ENCODE measurements at regions not wholly inside any gene's neighbourhood (a gene's known extent, or its start where the extent isn't known, plus 50 kb on each side); places are given as distances from the start of the nearest gene placed in this dataset.

DNA sequence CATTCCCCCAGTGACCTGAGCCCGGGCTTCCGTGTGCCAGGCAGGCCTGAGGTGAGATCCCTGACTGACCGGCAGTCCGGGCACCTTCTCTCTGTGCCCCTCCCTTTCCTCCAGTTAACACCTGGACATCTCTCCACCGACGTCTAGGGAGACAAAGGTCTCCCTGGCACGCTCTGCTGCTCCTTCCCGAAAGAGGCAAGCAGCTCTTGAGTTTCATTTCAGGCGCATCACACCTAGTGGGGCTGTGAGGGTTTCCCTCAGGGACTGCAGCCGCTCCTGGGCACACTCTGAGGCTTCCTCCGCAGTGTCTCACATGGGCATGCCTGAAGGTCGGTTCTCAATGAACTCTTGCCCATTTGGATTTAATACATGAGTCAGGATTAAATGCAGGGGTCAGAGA is 322.7 kb downstream of the CTTN start:
- Mint-ChIP-seq H3K4me1 (ENCODE audit: low read depth in 2 of 2) (no peaks in the 10 kb centered on the region), H3K9me3 (no peaks in the 10 kb centered on the region)

GRCh38 chr11:70725278-70725677 is 326.9 kb downstream of the CTTN start:
- Mint-ChIP-seq H3K4me3 (no peak overlapping the region), H3K27ac (no peak overlapping the region), H3K27me3 (peaks cover 0 to 19% of the 10 kb centered on the region in 2 donors), H3K9me3 (no peaks in the 10 kb centered on the region), H3K36me3 (no peaks in the 10 kb centered on the region), H3K4me1 (ENCODE audit: low read depth in 2 of 2) (no peaks in the 10 kb centered on the region)
- DNase-seq (ENCODE audit: low spot score) (no peak), ATAC-seq (no peak)

More for the DNA sequence above, 322.7 kb downstream of the CTTN start:
- H3K27me3 Mint-ChIP-seq: peaks cover 0 to 25% of the 10 kb centered on the region in 2 donors
- H3K36me3 Mint-ChIP-seq: no peaks in the 10 kb centered on the region
- H3K4me3 Mint-ChIP-seq: no peak overlapping the region
- no peak for DNase-seq (ENCODE audit: low spot score)
- no peak for ATAC-seq
- no peak overlapping the region for H3K27ac Mint-ChIP-seq

DNA sequence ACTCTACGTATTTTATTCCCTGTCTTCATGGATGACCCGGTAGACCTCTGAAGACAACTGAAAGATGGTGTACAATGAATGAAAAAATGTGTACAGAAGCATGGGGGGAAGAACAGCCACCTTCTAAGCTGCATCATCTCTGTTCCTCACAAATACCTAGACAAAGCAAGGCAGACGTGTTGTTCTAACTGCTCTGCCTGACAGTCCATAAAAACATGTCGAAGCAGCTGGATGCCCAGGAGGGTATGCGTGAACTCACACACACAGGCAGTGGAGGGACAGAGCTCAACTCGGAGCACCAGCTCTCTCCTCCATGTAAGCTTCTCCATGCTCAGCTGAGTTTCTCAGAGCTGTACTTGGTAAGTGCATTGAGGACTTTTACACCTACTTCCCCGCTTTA is 327.4 kb downstream of the CTTN start:
- H3K9me3 Mint-ChIP-seq: no peaks in the 10 kb centered on the region
- H3K27ac Mint-ChIP-seq: no peak overlapping the region
- H3K4me3 Mint-ChIP-seq: no peak overlapping the region
- no peaks in the 10 kb centered on the region for H3K4me1 Mint-ChIP-seq (ENCODE audit: low read depth in 2 of 2)
- DNase-seq (ENCODE audit: low spot score): no peak
- no peak for ATAC-seq
- H3K27me3 Mint-ChIP-seq: peaks cover 0 to 19% of the 10 kb centered on the region in 2 donors
- no peaks in the 10 kb centered on the region for H3K36me3 Mint-ChIP-seq

DNA sequence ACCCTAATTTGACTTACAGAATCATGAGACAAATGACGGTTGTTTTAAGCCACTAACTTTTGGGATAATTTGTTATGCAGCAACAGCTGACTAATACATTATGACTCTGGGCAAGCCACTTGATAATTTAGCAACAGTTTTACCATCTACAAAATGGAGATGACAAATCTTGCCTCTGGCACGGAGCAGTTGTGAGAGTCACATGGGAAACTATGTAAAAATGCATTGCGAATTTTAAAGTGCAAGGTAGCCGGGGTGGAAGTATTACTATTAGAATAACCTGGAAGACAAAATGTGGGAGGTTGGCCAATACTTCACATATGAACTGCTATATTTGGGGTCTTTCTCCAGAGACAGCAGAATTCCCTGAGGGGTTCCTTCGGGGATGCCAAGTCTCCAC is 328.7 kb downstream of the CTTN start:
- no peak overlapping the region for H3K27ac Mint-ChIP-seq
- no peaks in the 10 kb centered on the region for H3K4me1 Mint-ChIP-seq (ENCODE audit: low read depth in 2 of 2)
- no peaks in the 10 kb centered on the region for H3K36me3 Mint-ChIP-seq
- no peaks in the 10 kb centered on the region for H3K9me3 Mint-ChIP-seq
- peaks cover 0 to 15% of the 10 kb centered on the region in 2 donors for H3K27me3 Mint-ChIP-seq
- ATAC-seq (no peak), DNase-seq (ENCODE audit: low spot score) (no peak)
- no peak overlapping the region for H3K4me3 Mint-ChIP-seq

GRCh38 chr11:70727899-70728620 is 329.7 kb downstream of the CTTN start:
- Mint-ChIP-seq H3K4me3 (no peak overlapping the region), H3K27ac (no peak overlapping the region), H3K36me3 (no peaks in the 10 kb centered on the region), H3K4me1 (ENCODE audit: low read depth in 2 of 2) (no peaks in the 10 kb centered on the region), H3K27me3 (peaks cover 0 to 12% of the 10 kb centered on the region in 2 donors), H3K9me3 (no peaks in the 10 kb centered on the region)
- ATAC-seq: no peak
- DNase-seq (ENCODE audit: low spot score): no peak

GRCh38 chr11:70729949-70730348 is 331.6 kb downstream of the CTTN start:
- ATAC-seq: no peak
- no peak for DNase-seq (ENCODE audit: low spot score)
- Mint-ChIP-seq H3K36me3 (no peaks in the 10 kb centered on the region), H3K27ac (no peak overlapping the region), H3K4me1 (ENCODE audit: low read depth in 2 of 2) (no peaks in the 10 kb centered on the region), H3K9me3 (no peaks in the 10 kb centered on the region), H3K27me3 (peaks cover 0 to 3% of the 10 kb centered on the region in 2 donors), H3K4me3 (no peak overlapping the region)

GRCh38 chr11:70730411-70730810 is 332.1 kb downstream of the CTTN start:
- Mint-ChIP-seq H3K36me3 (no peaks in the 10 kb centered on the region), H3K27ac (no peak overlapping the region), H3K27me3 (peaks cover 0 to 3% of the 10 kb centered on the region in 2 donors), H3K4me3 (no peak overlapping the region), H3K9me3 (no peaks in the 10 kb centered on the region), H3K4me1 (ENCODE audit: low read depth in 2 of 2) (no peaks in the 10 kb centered on the region)
- DNase-seq (ENCODE audit: low spot score) (no peak), ATAC-seq (no peak)

DNA sequence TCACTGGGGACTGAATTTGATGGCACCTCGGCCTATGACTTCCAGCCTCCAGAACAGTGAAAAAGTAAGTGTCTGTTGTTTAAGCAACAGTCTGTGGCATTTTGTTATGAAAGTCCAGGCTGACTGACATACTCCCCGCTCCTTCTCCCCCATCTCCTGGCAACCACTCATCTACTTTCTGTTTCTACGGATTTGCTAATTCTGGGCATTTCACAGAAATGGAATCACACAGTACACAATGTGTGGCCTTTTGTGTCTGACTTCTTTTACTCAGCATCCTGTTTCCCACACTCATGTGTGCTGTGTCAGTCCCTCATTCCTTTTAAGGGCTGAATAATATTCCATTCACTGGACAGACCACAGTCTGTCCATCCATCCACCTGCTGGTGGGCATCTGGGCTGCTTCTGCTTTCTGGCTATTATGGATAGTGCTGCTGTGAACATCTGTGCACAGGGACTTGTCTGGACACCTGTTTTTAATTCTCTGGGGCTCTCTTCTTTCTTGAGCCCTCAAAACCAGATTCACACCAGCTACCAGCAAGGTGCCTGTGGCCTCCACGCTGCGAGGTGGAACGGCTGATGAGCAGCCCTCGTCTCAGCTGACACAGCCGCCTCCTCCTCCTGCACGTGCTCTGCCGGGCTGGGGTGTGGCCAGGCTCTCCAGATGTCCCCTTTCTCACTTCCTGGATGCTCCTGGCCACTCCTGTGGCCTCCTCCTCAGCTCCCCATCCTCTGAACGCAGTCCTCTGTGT is 333.1 kb downstream of the CTTN start:
- Mint-ChIP-seq H3K4me1 (ENCODE audit: low read depth in 2 of 2) (no peaks in the 10 kb centered on the region), H3K9me3 (no peaks in the 10 kb centered on the region), H3K27me3 (no peaks in the 10 kb centered on the region), H3K27ac (no peak overlapping the region), H3K36me3 (no peaks in the 10 kb centered on the region), H3K4me3 (no peak overlapping the region)
- ATAC-seq (peak in 1 of 2 donors; percentile 25), DNase-seq (ENCODE audit: low spot score) (no peak)

GRCh38 chr11:70732023-70732880 is 333.9 kb downstream of the CTTN start:
- Mint-ChIP-seq H3K27ac (no peak overlapping the region), H3K36me3 (no peaks in the 10 kb centered on the region), H3K9me3 (no peaks in the 10 kb centered on the region), H3K4me1 (ENCODE audit: low read depth in 2 of 2) (no peaks in the 10 kb centered on the region), H3K4me3 (no peak overlapping the region), H3K27me3 (no peaks in the 10 kb centered on the region)
- DNase-seq (ENCODE audit: low spot score) (no peak), ATAC-seq (peak in 1 of 2 donors; percentile 3)

GRCh38 chr11:70732881-70733196 is 334.5 kb downstream of the CTTN start:
- no peak for DNase-seq (ENCODE audit: low spot score)
- Mint-ChIP-seq H3K4me1 (ENCODE audit: low read depth in 2 of 2) (no peaks in the 10 kb centered on the region), H3K9me3 (no peaks in the 10 kb centered on the region), H3K27ac (no peak overlapping the region), H3K4me3 (no peak overlapping the region), H3K27me3 (no peaks in the 10 kb centered on the region), H3K36me3 (no peaks in the 10 kb centered on the region)
- ATAC-seq: no peak

DNA sequence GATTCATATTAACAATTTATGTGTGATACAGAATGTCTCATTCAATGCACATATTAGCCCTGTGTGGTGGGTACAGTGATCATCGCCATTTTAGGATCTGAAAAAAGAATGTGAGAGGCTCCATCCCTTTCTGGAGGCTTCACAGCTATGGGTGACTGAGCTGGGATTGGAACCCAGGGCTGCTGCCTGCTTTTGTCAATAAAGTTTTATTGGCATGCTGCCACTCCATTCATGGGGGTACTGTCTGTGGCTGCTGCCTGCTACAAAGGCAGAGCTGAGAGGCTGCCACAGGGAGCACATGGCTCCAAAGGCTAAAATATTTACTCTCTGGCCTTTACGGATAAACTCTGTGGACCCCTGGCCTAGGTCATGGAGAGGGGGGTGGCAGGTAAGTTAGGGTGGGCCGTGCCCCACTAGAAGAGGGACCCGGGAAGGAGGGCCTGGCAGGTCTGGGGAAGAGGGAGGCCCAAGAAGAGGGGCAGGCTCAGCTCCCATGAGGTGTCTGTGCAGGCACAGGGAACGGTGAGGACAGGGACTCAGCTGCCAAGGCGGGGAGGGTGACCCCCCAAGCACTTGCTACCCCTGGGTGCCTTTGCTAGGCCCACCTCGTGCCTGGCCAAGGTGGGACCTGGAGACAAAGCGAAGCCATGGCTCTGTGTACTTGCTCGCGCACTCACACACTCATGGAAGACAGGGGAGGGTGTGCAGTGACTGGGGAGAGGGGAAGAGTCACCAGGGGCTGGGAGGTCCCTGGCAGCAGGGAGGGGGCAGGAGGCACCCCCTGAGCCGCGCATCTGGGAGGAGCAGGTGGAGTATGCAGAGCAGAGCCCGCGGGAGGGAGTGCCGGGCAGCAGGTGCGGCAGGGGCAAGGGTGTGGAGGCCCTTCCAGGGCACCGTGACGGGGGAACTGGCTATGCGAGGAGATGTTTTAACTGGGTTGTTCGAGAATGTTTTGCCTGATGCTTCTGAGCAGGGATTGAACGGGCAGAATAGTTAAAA is 335.3 kb downstream of the CTTN start:
- H3K27ac Mint-ChIP-seq: no peak overlapping the region
- H3K9me3 Mint-ChIP-seq: no peaks in the 10 kb centered on the region
- no peak overlapping the region for H3K4me3 Mint-ChIP-seq
- DNase-seq (ENCODE audit: low spot score): no peak
- no peaks in the 10 kb centered on the region for H3K27me3 Mint-ChIP-seq
- no peak for ATAC-seq
- no peaks in the 10 kb centered on the region for H3K4me1 Mint-ChIP-seq (ENCODE audit: low read depth in 2 of 2)
- no peaks in the 10 kb centered on the region for H3K36me3 Mint-ChIP-seq

GRCh38 chr11:70734379-70734778 is 336.1 kb downstream of the CTTN start:
- H3K4me1 Mint-ChIP-seq (ENCODE audit: low read depth in 2 of 2): no peaks in the 10 kb centered on the region
- no peaks in the 10 kb centered on the region for H3K36me3 Mint-ChIP-seq

DNA sequence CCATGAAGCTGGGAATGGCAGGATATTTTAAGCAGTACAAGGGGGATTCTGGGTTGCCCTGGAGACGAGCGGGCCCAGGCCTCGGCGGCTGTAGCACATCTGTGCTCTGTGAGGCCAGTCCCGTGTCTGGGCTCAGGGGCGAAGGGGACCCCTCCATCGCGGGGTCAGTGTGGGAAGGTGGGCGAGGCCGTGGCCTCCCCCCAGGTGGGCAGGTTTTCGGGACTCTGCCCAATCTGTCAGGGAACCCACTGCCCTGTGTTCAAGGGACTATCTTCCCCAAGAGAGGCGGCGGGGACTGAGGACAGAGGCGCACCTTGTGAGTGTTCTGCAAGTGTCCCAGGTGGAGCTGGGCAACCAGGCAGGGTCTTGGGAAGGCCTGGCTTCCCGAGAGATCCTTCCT is 336.6 kb downstream of the CTTN start:
- Mint-ChIP-seq H3K27ac (no peak overlapping the region), H3K9me3 (no peaks in the 10 kb centered on the region), H3K4me1 (ENCODE audit: low read depth in 2 of 2) (no peaks in the 10 kb centered on the region), H3K27me3 (no peaks in the 10 kb centered on the region), H3K36me3 (no peaks in the 10 kb centered on the region), H3K4me3 (no peak overlapping the region)
- ATAC-seq: no peak
- DNase-seq (ENCODE audit: low spot score): no peak

More at GRCh38 chr11:70734379-70734778, 336.1 kb downstream of the CTTN start:
- H3K27me3 Mint-ChIP-seq: no peaks in the 10 kb centered on the region
- H3K4me3 Mint-ChIP-seq: no peak overlapping the region
- ATAC-seq: no peak
- no peaks in the 10 kb centered on the region for H3K9me3 Mint-ChIP-seq
- no peak for DNase-seq (ENCODE audit: low spot score)
- no peak overlapping the region for H3K27ac Mint-ChIP-seq

Data from natural killer cell treated with Interleukin-12 subunit alpha and Interleukin-12 subunit beta and Interleukin-15 and Interleukin-18, amount 100 ng/mL, for 72 hours (primary cell).